ENCODE measurements at regions not wholly inside any gene's neighbourhood (a gene's known extent, or its start where the extent isn't known, plus 50 kb on each side); places are given as distances from the start of the nearest gene placed in this dataset.

- WGBS: 71% methylated on average over 18 of the region's 26 CpGs
- H3K27me3 ChIP-seq: peaks cover 0 to 8% (median 0%) of the 10 kb centered on the region in 4 donors
- DNase-seq (ENCODE audit: extremely low spot score): no peak
- H3K27ac ChIP-seq (replicated peaks in 1 of 4): no peak overlapping the region
- TF ChIP-seq EP300 (IDR thresholded peaks at IDR 0.05) (no peak), POLR2A (IDR thresholded peaks at IDR 0.05; ENCODE audit: low read depth) (no peak), CTCF (IDR thresholded peaks at IDR 0.05) (no peak), POLR2AphosphoS5 (IDR thresholded peaks at IDR 0.05) (no peak)
- H3K36me3 ChIP-seq: no peaks in the 10 kb centered on the region
- peaks cover 0 to 12% (median 8%) of the 10 kb centered on the region in 4 donors for H3K4me1 ChIP-seq
- intact Hi-C loops (cut with DNase I): no loop called here
- no peak overlapping the region for H3K4me3 ChIP-seq
- no peaks in the 10 kb centered on the region for H3K9me3 ChIP-seq
Observed at GRCh38 chr15:70451821-70452653, 311.3 kb downstream of the UACA start.

- Histone ChIP-seq H3K27ac (replicated peaks in 1 of 4) (no peak overlapping the region), H3K4me3 (no peak overlapping the region), H3K4me1 (peaks cover 0 to 12% (median 8%) of the 10 kb centered on the region in 4 donors), H3K36me3 (no peaks in the 10 kb centered on the region), H3K9me3 (no peaks in the 10 kb centered on the region), H3K27me3 (peaks cover 0 to 8% (median 0%) of the 10 kb centered on the region in 4 donors)
- WGBS: 89% methylated on average over 3 of the region's 3 CpGs
- intact Hi-C loops (cut with DNase I): no loop called here
- TF ChIP-seq CTCF (IDR thresholded peaks at IDR 0.05) (no peak), EP300 (IDR thresholded peaks at IDR 0.05) (no peak), POLR2A (IDR thresholded peaks at IDR 0.05; ENCODE audit: low read depth) (no peak), POLR2AphosphoS5 (IDR thresholded peaks at IDR 0.05) (no peak)
- DNase-seq (ENCODE audit: extremely low spot score): no peak
Observed at GRCh38 chr15:70450142-70450443, 313.3 kb downstream of the UACA start.

GRCh38 chr15:70449311-70450141 is 313.8 kb downstream of the UACA start:
- 90% methylated on average over 1 of the region's 1 CpG for WGBS
- no peak for DNase-seq (ENCODE audit: extremely low spot score)
- Histone ChIP-seq H3K9me3 (no peaks in the 10 kb centered on the region), H3K4me1 (peaks cover 0 to 12% (median 8%) of the 10 kb centered on the region in 4 donors), H3K36me3 (no peaks in the 10 kb centered on the region), H3K27ac (replicated peaks in 1 of 4) (no peak overlapping the region), H3K4me3 (no peak overlapping the region), H3K27me3 (peaks cover 0 to 8% (median 0%) of the 10 kb centered on the region in 4 donors)
- intact Hi-C loops (cut with DNase I): no loop called here
- TF ChIP-seq POLR2AphosphoS5 (IDR thresholded peaks at IDR 0.05) (no peak), CTCF (IDR thresholded peaks at IDR 0.05) (no peak), EP300 (IDR thresholded peaks at IDR 0.05) (no peak), POLR2A (IDR thresholded peaks at IDR 0.05; ENCODE audit: low read depth) (no peak)

GRCh38 chr15:70447928-70448698 is 315.2 kb downstream of the UACA start:
- Histone ChIP-seq H3K4me3 (no peak overlapping the region), H3K27ac (replicated peaks in 1 of 4) (no peak overlapping the region), H3K36me3 (no peaks in the 10 kb centered on the region), H3K4me1 (peaks cover 0 to 12% (median 8%) of the 10 kb centered on the region in 4 donors), H3K27me3 (peaks cover 0 to 8% (median 0%) of the 10 kb centered on the region in 4 donors), H3K9me3 (no peaks in the 10 kb centered on the region)
- no peak for DNase-seq (ENCODE audit: extremely low spot score)
- WGBS: 55% methylated on average over 27 of the region's 29 CpGs
- no peak for TF ChIP-seq EP300 (IDR thresholded peaks at IDR 0.05)
- TF ChIP-seq POLR2A (IDR thresholded peaks at IDR 0.05; ENCODE audit: low read depth): no peak
- TF ChIP-seq POLR2AphosphoS5 (IDR thresholded peaks at IDR 0.05): no peak
- no peak for TF ChIP-seq CTCF (IDR thresholded peaks at IDR 0.05)
- intact Hi-C loops (cut with DNase I): no loop called here
